Amniotic stem cell (primary cell): ENCODE measurements at regions not wholly inside any gene's neighbourhood (a gene's known extent, or its start where the extent isn't known, plus 50 kb on each side); places are given as distances from the start of the nearest gene placed in this dataset.
"Not testable (repeated sequence)": the region's sequence is repeated elsewhere in the genome, so short reads cannot be mapped to it uniquely, and the experiment has no call there.

Experiments used
- DNase-seq: peaks from one replicate; lab custom pipeline; 2025; lab: John Stamatoyannopoulos, UW

DNA sequence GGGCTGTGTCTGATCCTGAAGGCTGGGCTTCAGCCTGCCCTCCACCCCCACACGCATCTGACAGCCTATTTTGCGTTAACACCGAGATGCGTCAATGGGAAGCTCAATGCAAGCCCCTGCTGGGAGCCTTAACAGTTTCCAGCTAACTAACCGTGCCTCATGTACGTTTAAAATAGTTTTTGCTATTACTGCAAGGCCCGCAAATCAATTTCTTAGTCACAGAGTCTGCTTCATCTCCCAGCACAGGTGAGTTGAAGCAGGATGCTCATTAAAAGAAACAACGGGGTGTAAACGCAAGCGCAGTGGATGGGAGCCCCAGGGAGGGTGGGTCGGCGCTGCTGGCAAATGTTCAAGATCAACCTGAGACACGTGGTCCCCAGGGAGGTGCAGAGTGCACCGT lies 142.8 kb upstream of the PHACTR3 start:
- no peak for DNase-seq

DNA sequence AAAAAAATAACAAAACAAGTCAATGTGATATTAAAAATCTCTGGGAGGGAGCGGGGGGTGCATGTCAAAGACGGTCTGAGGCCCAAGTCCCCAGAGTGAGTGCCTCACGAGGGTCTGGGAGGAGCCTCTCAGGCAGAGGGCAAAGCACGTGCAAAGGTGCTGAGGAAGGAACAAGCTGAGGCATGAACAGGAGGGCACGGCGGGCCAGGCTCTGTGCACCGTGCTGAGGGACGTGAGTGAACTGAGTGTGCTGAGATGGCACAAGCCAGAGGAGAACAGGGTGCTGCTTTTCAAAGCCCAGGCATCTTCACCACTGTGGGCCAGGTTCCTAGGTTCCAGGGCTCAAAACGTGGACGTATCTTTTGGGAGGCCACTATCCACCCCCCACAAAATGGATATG lies 142.1 kb upstream of the PHACTR3 start:
- no peak for DNase-seq

DNA sequence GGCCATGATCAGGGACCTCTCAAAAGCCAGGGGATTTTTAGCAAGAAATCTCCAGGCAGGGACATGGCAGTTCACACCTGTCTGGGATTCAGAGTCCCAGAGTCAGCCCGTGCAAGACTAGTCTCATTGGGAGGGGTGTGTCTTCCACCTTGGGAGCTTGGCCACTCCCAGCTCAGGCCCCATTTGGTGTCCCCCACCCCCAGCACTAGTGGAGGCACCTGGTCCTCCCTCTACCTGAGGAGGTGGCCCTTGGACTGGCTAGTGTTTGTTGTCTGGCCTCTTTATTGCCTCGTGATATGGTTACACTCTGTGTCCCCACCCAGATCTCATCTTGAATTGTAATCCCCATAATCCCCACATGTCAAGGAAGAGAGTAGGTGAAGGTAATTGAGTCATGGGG lies 140.8 kb upstream of the PHACTR3 start:
- no peak for DNase-seq

DNA sequence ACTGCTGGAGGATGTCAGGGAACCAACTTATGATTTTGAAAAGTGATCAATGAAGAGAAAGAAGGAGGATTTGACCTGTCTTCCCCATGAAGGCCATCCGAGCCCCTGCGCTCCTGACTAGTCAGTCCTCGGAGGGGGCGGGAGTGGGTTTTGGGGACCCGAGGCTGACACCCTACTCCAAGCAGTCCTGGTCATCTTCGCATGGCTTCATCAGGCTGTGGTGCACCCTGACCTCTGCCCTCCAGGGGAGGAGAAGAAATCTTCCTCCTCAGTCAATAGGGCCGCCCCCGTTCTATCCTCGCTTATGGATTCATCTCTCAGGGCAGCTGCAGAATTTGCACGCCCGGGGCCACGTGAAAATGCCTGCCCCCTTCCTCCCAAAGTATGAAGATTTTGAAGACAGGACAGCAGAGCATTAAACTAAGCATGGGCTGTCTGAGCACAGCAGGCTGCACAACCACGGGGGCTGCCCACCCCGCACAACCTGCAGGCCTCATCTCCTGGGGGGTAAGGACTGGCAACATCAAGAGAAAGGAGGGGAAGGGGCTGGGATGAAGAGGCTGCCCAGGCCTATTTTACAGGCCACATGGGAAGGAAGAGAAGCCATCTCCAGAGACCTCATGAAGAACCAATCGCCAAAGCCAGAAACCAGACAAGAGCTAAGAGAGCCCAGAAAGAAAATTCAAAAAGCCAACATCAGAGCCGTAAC lies 138.1 kb upstream of the PHACTR3 start:
- no peak for DNase-seq

DNA sequence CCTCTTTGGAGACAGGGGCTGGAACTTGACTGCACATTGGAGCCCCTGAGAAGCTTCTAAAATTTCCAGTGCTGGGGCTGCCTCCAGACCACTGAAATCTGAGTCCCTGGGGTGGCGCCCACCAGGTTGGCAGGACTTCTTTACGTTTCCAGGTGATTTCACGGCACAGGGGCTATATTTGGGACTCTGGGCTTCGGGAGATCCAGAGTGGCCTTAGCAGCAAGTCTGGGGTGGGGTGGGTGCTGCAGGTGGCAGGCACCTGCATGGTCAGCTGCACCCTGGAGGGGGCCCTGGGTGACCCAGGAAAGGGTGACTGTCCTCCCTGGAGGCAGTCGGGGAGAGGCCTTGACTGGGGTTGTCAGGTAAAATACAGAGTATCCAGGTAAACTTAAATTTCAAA lies 135.5 kb upstream of the PHACTR3 start:
- DNase-seq = no peak

DNA sequence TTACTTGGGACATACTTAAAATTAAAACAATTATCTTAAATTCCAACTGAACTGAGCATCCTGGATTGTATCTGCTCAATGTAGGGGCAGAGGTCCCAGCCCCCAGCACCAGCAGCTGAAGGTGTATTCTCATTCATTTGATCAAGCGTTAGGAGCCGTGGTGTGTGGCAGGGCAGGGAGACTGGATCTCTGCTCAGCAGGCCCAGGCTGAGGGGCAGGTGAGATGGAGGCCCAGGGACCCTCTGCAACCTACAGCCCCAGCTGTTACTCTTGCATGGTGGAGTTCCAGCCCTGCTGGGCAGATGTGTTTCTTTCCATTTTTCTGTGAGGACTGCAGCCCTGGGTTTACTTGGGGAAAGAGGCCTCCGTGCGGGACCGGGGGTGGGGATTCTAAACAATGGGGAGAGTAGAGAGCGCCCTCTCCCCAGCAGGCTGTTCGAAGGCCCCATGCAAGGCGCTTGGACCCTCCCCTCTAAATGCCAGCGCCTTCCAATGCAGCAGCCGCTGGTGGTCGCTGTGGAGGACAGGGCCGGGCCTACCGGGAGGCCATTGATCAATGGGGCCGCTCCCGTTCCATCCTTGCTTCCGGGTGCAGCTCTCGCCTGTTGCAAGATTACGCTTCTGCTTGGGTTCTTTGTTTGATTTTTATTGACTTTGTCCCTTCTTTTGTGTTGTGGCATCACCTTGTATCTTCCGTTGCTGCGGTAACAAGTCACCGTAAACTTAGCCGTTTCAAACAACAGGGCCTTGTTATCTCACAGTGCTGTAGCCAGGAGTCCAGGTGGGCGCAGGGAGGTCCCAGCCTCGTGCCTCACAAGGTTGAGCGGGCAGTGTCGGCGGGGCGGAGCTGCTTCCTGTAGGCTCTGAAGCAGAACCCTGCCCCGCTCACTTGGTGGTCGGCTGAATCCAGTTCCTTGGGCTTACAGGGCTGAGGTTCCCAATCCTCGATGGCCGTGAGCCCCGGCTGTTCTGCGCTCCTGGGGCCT lies 134.8 kb upstream of the PHACTR3 start:
- no peak for DNase-seq

DNA sequence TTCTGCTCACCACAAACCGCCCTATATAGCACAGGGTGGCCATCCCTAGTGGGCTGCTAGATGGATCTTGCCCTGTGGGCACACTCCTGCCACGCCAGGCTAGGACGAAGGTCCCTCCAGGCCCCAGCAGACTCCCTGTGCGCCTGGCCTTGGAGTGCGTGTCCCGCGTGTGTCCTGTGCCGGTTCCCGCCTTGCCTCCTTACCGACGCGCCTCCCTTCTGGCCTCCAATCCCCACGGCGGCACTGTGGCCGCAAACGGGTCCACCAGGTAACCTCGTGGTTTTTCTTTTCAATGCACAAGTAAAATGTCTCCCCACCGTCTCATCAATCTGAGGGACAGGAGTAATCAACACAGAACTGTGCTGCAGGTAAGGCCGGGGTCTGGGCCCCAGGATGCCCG lies 133.8 kb upstream of the PHACTR3 start:
- no peak for DNase-seq

DNA sequence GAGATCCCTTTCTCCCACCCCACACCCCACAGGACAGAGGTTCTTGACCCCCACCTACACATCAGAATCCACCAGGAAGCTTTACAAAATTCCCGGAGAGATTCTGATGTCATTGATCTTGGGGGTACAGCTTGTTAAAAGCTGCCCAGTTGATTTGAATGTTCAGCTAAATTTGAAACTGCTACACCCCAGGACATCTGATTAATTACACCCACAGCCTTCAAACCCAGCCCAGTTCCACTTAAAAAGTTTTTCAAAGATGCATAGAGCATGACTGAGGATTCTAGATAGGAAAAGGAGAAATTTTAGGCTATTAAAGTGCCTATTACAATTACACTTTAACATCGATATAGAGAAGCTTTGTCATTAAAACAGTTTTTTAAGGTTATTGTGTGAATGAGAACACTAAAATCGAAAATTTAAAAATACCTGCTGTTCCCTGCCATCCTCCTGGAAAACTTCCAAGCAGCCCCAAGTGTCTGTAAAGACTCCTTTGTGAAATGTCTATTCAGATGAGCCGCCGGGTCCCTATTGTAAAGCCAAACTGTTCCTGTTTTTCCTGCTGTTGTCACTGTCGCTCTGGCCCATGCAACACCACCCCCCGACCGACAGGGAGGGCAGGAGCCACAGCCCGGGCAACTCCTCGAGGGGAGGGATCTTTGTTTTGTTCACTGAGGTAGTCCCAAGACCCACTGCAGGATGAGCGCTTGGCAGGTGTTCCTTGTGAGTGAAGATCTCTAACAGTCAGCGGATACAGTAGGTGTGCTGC lies 132.5 kb upstream of the PHACTR3 start:
- no peak for DNase-seq

DNA sequence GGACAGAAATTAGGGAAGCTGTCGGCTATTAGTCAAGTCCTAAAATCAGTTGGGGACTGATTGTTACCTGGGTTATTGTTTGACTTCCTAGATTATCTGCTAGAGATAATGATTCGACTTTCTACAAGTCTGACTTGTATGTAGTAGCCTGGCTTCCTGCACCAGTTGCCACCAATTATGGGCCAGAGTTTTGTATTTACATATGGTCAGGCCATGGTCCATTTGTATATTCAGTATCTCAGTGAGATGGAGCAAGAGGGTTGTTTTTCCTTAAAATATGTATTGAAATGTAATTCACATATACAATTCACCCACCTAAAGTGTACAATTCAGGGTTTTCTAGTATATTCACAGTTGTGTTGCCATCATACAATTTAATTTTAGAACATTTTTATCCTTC lies 130.6 kb upstream of the PHACTR3 start:
- DNase-seq = no peak

DNA sequence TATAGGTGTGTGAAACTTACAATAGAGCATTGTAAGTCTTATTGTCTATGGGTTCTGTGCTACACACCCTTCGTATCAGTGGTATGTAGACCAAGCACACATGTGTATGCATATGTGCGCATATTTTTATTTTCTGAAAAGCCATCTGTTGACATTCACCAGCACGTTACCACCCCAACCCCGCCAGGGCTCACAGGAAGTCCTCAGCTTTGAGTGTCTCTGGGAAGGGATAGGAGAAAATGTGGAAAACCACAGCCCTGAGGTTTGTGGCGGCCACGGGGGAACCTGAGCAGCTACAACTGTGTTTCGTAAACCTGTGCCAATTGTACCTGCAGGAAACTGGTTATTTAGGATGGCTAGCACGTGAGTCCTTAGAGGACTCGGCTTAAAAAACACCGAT lies 123.3 kb upstream of the PHACTR3 start:
- no peak for DNase-seq

DNA sequence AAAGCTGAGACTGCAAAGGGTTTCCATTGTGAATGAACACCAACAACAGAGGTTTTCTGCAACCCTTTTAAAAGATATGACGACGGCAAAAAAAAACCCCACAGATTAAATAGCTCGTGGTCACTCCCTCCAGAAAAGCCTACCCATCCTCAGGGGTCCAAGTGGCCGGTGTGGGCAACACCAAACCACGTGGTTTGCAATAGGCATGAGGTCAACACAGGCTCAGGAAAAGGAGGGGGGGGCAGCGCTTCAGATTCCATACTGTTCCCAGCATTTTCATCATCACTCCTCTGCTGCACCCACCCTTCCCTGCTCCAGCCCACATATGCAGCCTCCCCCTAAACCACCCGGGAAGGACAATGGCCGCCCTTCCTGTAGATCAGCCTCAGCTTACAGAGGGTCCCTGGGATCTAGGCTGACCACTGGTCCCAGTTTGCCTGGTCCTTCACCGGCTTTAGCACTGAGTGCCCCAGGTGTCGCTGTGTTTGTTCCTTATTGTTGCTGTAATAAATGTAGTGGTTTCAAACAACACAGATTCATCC lies 122.8 kb upstream of the PHACTR3 start:
- DNase-seq = no peak

DNA sequence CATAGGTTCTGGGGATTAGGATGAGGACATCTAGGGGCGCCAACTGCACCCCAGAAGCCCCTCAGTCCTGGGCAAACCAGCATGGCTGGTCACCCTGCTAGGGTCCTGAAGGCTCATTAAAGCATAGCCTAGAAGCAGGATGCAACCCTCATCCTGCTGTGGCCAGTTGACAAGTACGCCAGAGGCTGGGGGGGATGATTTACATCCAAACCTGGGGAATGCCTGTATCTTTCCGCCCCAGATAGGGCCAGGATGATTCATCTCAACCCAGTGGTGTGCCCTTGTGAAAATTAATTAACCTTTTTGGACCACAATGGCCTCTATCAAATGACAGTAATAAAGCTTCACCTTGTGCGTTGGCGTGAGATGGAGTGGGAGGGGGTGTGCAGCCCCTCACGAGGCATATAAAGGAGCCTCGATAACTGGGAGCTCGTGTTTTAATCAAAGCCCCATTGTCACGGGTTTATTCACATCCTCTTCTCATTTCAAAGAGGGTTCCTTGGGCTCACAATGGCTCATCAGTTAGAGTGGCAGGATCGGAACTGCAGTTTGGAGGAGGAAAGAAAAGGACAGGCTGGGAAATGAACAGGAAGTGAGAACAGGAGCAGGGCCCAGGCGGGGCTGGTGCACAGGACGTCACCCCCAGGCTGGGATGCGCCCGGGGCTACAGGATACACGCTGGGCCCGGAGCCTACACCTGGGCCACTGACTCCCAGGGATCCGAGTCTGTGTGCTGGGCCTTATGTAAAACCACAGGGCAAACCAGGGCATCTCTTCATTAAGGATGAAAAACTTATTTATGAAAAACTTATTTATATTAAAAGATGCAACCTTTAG lies 121.8 kb upstream of the PHACTR3 start:
- no peak for DNase-seq

DNA sequence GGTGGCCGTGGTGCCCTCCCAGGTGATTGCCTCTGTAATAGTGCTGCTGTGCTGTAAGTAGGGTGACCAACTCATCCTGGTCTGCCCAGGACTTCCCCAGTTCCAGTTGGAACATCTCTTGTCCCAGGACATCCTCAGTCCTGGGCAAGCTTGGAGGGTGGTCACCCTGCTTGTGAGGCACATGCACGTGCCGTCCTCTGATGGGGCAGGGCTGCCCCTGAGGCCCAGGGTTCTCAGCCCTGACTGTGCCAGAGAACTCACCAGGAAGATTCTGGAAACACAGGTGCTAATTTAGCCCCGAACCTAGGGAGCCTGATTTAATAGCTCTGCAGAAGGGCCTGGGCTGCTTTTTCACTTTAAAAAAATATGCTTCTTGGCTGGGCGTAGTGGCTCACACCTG lies 120.9 kb upstream of the PHACTR3 start:
- no peak for DNase-seq

DNA sequence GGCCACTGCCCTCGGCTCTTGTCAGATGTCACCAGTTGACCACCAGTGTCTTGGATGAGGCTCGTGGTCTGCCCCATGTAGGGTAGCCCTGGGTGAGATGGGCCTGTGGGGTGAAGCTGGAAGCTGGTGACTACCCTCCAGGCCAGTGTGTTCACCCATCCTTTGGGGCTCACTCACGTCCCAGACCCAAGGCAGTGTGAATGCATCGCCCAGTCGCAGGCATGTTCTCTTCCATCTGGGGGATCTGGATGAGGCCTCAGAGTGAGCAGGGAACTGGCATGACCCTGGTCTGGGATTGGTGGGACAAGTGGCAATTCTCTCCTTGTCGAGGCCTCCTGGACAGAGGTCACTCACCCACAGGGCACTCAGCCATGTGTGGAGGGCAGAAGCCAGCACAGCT lies 120.1 kb upstream of the PHACTR3 start:
- no peak for DNase-seq

DNA sequence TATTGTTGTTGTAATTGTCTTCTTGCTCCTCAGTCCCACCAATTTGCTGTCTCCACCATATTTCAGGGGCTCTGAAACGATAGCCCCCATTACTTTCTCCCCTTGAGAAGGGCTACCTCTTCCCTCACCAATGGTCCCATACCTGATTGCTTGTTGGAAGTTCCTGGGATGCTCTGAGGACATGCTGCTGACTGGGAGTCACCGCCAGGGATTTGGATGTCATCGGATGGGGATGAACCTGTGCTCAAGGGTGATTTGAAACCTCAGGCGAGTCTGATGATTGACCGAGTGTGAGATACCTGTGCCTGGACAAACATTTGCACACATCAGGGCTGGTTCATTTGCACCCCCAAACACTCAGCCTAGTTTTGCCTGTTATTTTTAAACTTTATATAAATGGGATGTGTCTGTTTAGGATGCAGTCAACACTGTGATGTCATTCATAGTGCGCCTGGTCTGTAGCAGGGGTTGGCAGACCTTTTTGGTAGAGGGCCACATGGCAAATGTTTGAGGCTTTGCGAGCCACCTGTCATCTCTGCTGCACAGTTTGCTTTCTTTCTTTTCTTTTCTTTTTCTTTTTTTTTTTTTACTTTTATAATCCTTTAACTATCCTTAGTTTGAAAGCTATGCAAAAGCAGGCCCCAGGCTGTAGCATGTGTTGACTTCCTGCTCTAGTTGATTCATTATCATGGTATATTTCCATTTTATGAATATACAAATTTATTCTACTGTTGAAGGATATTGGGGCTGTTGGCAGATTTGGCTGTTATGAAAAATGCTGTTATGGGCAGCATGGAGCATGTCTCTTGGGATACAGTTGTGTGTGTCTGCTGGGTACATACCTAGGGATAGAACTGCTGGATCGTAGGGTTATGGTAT lies 118.5 kb upstream of the PHACTR3 start:
- DNase-seq = no peak

DNA sequence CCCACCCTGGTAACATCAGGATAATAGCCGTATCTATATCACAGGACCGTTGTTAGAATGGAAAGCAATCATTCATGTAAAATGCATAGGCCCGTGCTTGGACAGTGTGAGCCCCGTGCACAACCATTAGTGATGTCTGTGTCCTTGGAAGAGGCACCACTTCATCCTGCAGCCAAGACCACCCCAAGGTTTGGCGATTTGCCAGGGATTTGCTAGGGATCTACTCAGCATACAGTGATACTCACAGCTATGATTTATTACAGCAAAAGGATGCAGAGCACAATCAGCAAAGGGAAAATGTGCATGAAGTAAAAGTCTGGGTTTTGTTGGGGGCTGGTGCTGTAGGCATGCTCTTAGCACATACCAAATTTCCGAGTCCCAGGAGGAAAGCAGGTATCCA lies 115.9 kb upstream of the PHACTR3 start:
- not testable (repeated sequence) for DNase-seq

DNA sequence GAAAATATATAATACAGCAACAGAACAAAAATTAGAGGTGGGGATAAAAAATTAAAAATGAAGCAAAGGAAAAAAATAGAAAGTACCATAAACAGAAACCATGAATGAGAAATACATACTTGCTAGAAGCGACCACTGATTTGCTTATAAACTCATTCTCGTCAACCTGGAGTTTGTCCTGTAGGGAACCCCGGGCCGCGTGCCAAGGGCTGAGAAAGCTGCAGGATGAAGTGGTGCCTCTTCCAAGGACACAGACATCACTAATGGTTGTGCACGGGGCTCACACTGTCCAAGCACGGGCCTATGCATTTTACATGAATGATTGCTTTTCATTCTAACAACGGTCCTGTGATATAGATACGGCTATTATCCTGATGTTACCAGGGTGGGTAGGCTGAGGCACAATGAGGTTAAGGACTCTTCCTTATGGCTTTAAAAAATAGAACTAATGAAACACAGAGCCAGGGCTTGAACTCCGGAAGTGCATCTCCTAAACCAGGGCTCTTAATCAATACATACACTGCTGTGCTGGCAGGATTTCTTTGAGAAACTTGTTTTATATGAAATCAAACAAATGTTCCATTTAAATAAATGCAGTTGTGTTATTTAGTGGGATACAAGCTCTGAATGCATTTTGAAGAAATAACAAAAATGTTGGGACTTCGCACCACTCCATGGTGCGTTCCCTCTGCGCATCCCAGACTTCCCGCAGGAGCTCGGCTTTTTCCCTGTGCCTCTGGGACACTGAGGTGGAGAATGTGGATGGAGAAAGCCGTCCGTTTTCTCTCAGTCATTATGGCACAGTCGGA lies 113.9 kb upstream of the PHACTR3 start:
- DNase-seq = not testable (repeated sequence)

DNA sequence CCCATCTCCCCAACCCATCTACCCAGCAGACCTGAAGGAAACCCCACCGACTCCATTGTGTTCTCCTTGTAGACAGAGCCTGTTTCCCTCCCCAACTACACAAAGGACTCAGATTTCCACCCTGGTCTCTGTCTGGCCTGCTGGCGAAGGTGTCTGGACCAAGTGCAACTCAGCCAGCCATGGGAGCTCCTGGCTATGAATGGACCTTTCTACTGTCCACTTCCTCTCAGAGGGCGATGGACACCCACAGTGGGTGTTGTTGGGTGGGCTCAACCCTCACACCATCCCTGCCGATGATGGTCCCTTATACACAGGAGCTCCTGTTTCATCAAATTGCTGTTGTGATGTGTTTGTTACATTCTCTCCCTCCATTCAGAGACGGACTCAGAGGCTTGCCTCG lies 112.5 kb upstream of the PHACTR3 start:
- no peak for DNase-seq

DNA sequence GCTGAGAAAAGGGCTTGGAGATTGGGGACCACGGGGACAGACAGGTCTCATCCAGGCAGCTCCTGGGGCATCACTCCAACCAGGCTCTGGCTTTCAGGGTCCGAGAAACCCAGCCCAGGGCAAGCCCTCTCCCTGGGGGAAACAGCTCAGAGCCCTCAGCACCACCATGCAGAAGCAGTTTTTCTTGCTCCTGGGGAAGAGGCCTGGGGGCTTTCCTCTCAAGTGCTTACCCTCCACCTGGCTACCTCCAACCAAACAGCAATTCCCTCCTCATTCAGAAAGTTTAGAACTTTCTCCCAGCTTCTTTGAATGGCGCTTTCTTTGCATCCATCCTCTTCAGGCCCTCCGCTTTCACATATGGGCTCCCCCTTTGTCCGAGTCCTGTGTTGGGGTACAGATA lies 110.4 kb upstream of the PHACTR3 start:
- no peak for DNase-seq

DNA sequence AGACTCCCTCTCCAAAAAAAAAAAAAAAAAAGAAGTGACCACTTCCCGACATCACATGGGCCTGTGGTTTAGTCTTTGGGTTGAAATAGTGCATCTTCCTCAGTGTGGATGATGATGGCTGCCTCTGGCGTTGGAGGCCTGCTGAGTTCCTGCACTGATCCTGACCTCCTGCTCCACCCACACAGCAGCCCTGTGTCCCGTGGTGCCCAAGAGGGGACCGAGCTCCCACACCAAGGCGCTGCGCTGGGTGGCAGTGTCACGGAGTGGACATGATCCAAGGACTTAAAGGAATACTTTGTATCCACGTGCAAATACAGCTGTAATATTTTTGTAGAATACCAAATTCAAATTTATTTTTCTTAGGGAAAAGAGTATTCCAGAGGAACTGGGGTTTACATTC lies 109.2 kb upstream of the PHACTR3 start:
- DNase-seq = no peak
